SK-N-SH (cell line): ENCODE measurements at regions not wholly inside any gene's neighbourhood (a gene's known extent, or its start where the extent isn't known, plus 50 kb on each side); places are given as distances from the start of the nearest gene placed in this dataset.

ENCODE experiments used
- EZH2phosphoT487 ChIP-seq: fragments of 200-600 bp; sonication (generic); IDR thresholded peaks from 2 replicates; pipeline ENCODE4 v1.6.1; 2017; ENCODE audit warnings: low read depth, mixed run types, mild to moderate bottlenecking, antibody characterized with exemption, moderate library complexity, borderline replicate concordance
- MXI1 ChIP-seq: IDR thresholded peaks from 2 replicates; pipeline ENCODE4 v1.6.1; 2012; ENCODE audit warnings: mild to moderate bottlenecking, low read depth, low read length, improper control_type of control experiment
- POLR2AphosphoS5 ChIP-seq: IDR thresholded peaks from 2 replicates; pipeline ENCODE4 v1.6.1; 2012; ENCODE audit warnings: low read depth, low read length
- RCOR1 ChIP-seq: fragments of 150-350 bp; IDR thresholded peaks from 2 replicates; pipeline ENCODE4 v1.6.1; 2017; ENCODE audit warnings: antibody characterized with exemption, low read length
- RFX5 ChIP-seq: IDR thresholded peaks from 2 replicates; pipeline ENCODE4 v1.6.1; 2012; ENCODE audit warnings: mild to moderate bottlenecking, improper control_type of control experiment, low read length
- SIN3A ChIP-seq: IDR thresholded peaks from 2 replicates; pipeline ENCODE4 v1.6.1; 2012; ENCODE audit warnings: low read depth, mild to moderate bottlenecking, low read length, moderate library complexity, borderline replicate concordance
- TEAD4 ChIP-seq: IDR thresholded peaks from 2 replicates; pipeline ENCODE4 v1.4.0; 2012; ENCODE audit warnings: mild to moderate bottlenecking, borderline replicate concordance; ENCODE audit not compliant: insufficient read depth
- YY1 ChIP-seq: IDR thresholded peaks from 2 replicates; pipeline ENCODE4 v1.4.0; 2012; ENCODE audit warnings: low read depth, mild to moderate bottlenecking
- TF ChIP-seq, protein P1 (sequence below): fragments of 200-600 bp; sonication (generic); IDR thresholded peaks from 2 replicates; pipeline ENCODE4 v1.6.1; 2017; ENCODE audit warnings: antibody characterized with exemption, mild to moderate bottlenecking, moderate library complexity
- TF ChIP-seq, protein P2 (sequence below): IDR thresholded peaks from 2 replicates; pipeline ENCODE4 v1.4.0; 2012; ENCODE audit warnings: low read depth
- TF ChIP-seq, protein P3 (sequence below): IDR thresholded peaks from 2 replicates; pipeline ENCODE4 v1.4.0; 2012; ENCODE audit warnings: low read depth, borderline replicate concordance

DNA sequence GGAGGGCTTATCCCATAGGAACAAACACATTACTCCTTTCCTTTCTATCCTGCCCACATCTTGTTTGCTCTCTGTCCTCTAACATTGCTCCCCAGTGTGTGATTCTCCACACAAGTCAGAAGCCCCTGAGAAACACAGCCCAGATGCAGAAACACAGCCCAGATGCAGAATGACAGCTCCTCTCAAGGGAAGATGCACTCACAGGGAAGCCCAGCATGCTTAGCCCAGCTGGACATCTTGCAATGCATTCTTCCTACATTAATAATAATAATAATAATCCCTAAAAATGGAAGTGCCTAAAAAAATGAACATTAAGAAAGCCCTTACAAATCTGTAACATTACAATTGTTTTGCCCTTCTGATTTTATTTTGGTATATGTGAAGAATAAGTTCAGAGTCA, 172.1 kb downstream of the CBLN2 start:
- TF ChIP-seq, protein P1, sequence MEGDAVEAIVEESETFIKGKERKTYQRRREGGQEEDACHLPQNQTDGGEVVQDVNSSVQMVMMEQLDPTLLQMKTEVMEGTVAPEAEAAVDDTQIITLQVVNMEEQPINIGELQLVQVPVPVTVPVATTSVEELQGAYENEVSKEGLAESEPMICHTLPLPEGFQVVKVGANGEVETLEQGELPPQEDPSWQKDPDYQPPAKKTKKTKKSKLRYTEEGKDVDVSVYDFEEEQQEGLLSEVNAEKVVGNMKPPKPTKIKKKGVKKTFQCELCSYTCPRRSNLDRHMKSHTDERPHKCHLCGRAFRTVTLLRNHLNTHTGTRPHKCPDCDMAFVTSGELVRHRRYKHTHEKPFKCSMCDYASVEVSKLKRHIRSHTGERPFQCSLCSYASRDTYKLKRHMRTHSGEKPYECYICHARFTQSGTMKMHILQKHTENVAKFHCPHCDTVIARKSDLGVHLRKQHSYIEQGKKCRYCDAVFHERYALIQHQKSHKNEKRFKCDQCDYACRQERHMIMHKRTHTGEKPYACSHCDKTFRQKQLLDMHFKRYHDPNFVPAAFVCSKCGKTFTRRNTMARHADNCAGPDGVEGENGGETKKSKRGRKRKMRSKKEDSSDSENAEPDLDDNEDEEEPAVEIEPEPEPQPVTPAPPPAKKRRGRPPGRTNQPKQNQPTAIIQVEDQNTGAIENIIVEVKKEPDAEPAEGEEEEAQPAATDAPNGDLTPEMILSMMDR = no peak
- TF ChIP-seq POLR2AphosphoS5 (no peak), EZH2phosphoT487 (no peak), RCOR1 (no peak), MXI1 (no peak), YY1 (no peak), RFX5 (no peak), SIN3A (no peak), TEAD4 (no peak)
- TF ChIP-seq, protein P2, sequence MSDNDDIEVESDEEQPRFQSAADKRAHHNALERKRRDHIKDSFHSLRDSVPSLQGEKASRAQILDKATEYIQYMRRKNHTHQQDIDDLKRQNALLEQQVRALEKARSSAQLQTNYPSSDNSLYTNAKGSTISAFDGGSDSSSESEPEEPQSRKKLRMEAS = no peak
- TF ChIP-seq, protein P3, sequence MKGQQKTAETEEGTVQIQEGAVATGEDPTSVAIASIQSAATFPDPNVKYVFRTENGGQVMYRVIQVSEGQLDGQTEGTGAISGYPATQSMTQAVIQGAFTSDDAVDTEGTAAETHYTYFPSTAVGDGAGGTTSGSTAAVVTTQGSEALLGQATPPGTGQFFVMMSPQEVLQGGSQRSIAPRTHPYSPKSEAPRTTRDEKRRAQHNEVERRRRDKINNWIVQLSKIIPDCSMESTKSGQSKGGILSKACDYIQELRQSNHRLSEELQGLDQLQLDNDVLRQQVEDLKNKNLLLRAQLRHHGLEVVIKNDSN = no peak
